MM.1S (cell line): ENCODE measurements at regions not wholly inside any gene's neighbourhood (a gene's known extent, or its start where the extent isn't known, plus 50 kb on each side); places are given as distances from the start of the nearest gene placed in this dataset.

Experiments used
- CTCF ChIP-seq: fragments of 300-600 bp; sonication (generic); IDR thresholded peaks from 2 replicates; pipeline ENCODE4 v1.5.1; 2016; ENCODE audit warnings: antibody characterized with exemption, low read length, mixed read lengths
- EZH2phosphoT487 ChIP-seq: fragments of 300-600 bp; sonication (generic); IDR thresholded peaks from 2 replicates; pipeline ENCODE4 v1.6.1; 2018; ENCODE audit warnings: antibody characterized with exemption, low read length

GRCh38 chr14:49303946-49304516 lies 282.1 kb downstream of the RPS29 start:
- TF ChIP-seq CTCF = no peak
- no peak for TF ChIP-seq EZH2phosphoT487
